ENCODE measurements at regions not wholly inside any gene's neighbourhood (a gene's known extent, or its start where the extent isn't known, plus 50 kb on each side); places are given as distances from the start of the nearest gene placed in this dataset.

DNA sequence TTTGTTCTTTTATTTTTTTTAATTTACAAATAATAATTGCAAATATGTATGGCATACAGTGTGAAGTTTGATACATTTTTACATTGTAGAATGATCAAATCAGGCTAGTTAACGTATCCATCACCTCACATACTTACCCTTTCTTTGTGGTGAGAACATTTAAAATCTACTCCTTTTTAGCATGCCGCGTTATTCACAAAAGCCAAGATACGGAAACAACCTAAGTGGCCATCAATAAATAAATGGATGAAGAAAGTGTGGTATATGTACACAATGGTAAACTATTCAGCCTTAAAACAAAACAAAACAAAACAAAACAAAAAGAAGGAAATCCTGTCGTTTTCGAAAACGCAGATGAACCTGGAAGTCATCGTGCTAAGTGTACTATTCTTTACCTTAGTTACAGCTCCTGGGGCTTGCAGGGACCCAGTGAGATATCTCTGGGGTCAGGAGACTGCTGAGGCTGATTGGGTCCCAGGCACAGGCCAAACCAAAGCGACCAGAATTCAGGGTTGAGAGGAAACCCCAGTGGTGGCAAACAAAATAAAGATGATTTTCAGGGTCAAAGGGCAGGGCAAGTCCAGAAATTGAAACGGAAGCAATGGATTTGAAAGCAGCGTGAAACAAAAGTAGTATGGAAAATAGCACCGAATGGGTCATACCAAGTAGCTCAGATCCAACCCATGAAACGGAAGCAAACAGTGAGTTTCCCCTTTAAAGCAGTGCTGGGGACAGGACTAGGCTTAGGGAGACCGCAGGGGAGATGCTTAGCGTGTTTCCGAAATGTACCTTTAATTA lies 188.2 kb downstream of the PLPP3 start:
- no peak for DNase-seq (ENCODE audit: low spot score)

DNA sequence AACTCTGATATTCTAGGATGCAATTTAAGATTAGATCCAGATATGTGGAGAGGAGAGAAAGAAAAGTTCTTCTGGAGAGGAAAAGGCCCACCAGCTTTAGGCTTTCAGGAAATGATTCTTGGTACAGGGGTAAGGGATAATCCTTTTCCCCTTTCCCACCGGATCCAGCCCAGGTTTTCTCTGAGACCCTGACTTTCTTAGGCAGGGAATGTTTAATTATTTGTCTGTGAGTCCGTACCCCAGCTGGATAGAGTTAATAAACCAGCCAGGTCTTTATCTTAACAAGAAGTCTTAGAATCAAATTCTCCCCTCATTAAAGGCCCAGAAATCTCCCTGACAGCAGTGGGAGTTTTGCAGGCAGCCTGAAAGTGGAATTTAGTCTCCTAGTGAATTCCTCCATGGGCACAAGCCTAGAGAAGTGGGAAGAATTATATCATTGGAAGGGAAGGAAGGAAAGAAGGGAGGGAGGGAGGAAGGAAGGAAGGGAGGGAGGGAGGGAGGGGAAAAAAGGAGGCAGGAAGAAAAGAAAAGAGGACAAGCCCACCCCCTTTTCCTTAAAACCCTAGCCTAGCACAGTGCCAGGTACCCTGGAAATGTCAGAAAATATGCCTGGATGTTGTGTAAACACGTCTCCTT lies 189.0 kb downstream of the PLPP3 start:
- DNase-seq (ENCODE audit: low spot score), result no peak

DNA sequence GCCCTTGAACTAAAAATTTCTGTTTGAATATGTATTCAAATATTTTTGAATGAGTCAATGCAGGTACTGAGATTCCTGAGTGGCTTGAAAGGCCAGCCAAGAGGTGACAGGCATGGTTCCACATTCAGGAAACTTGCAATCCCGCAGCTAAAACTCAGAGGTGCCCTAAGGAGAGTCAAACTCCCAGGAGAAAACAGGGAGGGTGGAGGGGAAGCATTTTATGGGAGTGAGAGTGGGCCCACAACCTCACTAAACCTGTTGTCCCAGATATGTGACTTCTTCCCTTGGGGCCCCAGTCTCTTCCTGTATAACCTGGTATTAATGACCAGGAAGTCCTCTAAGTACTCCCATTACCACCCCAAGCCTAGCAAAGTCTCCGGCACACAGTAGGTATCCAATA lies 189.6 kb downstream of the PLPP3 start:
- DNase-seq (ENCODE audit: low spot score), result no peak

DNA sequence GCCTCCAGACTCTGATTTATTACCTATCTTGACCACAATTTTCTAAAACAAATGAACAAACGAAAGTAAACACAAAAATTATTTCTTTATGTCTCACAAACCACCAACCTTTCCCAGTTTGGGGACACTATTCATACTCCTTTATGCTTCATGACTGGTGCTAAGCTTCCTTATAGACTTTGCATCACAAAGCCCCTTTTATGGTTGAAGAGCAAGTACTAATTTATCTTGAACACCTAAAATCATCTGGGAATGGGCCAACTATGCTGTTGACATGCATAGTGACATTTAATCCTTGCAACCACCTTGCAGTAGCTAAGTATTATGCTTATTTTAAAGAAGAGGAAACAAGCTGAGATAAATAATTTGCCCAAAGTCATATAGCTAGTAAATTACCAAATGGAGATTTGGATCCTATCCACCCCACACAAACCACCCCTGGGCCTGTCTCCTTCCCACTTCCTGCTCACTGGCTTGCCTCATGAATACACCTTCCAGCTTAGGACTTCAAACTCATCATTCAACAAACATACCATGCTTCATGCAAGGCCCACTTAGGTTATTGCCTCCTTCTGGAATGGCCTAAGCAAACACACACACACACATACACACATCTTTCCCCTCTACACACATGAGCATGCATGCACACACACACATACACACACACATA lies 192.2 kb downstream of the PLPP3 start:
- no peak for DNase-seq (ENCODE audit: low spot score)

DNA sequence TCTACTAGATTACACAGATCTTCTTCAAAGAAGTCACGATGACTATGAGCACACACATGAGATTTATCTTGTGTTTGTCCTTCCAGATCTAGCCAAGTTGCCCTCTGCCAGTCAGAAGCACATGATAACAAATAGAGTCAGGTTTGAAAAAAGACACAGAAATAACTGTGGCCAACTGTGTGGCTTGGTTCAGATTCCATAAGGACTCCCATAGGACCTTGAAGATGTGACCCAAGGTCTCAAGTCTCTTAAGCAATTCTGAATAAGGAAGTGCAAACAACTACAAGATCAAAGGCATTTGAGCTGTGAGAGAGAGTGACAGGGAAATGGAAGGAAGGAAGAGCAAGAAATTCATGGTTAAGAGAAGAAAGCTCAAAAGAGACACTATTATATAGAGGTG lies 194.0 kb downstream of the PLPP3 start:
- DNase-seq (ENCODE audit: low spot score), result no peak

DNA sequence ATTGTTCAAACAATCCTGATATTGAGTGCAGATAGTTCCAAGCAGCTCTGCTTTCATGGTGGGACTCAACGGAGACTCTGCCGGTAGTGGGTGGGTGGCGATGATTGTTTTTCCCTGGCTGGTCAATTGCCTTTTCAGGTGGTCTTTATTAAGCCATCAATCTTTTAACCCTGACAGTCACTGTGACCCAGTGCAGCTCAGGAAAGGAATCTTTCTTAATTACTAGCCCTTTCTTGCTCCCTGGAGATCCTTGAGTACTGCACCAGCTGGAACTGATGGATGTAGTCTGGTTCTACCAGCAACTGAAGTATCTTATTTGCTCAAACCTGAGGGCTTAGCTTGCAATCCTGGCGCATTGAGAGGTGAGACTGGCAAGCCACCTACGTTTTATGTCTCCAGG lies 196.4 kb downstream of the PLPP3 start:
- DNase-seq (ENCODE audit: low spot score), result no peak

DNA sequence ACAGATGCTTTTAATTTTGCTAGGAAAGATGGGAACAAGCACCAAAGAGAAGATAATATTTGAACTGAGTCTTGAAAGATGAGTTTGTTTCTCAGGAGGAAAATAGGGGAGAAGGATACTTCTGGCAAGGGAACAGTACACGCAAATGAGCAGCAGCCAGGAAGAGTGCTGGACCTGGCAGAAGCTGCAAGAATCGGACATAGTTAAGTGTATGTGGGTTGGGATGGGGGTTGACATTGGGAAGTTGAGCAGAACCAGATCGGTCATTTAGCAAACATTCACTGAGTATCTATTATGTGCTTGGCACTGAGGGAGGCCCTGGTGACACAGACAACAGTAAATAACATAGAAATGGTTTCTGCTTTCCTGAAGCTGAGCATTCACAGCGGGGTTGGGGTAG lies 198.8 kb downstream of the PLPP3 start:
- no peak for DNase-seq (ENCODE audit: low spot score)

DNA sequence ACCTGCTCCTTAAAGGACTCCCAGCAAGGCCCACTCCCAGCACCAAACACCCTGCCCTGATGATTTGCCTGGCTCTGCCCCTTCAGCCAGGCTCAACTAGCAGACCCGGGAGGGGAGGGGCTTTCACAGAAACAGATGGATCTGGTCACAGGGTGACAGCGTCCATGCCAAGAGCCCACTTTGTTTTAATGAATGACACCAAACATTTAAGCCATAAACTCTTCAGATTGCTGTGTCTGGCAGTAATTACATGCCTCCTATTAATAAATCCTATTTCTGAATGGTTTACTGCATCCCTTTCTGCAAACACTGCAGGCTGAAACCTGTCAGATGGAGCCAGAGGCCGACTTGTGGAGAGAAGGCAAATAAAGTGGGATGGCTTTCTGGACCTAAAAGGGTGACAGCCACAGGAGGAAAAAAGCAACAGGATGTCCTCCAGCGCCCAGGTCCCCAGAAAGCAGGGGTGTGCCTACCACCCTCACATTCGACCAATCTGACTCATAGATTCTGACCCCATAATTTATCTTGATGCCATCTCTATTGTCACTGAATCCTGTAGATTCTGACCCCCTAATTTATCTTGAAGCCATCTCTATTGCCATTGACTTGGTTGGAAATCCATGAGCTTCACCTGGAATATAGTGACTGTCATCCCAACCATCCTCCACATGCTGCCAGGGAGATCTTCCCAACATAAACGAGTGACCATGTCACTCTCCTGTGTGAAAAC lies 200.9 kb downstream of the PLPP3 start:
- no peak for DNase-seq (ENCODE audit: low spot score)

DNA sequence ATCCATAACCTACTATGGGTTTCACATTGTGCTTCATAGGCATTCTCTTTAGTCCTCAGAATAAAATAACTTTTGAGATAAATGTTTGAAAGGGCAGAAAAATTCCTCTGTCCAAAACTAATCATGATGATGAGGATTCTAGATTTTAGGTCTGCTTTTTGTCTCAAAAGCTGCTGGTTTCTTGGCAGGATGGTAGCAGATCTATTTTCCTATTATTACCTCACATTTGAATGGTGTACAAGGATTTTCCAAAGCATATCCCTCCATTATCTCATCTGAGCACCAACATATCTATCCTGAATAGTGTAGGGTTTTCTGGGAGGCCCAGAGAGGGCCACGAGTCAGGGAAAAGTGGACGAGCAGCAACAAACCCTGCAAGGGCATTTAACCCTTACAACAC lies 201.9 kb downstream of the PLPP3 start:
- no peak for DNase-seq (ENCODE audit: low spot score)

DNA sequence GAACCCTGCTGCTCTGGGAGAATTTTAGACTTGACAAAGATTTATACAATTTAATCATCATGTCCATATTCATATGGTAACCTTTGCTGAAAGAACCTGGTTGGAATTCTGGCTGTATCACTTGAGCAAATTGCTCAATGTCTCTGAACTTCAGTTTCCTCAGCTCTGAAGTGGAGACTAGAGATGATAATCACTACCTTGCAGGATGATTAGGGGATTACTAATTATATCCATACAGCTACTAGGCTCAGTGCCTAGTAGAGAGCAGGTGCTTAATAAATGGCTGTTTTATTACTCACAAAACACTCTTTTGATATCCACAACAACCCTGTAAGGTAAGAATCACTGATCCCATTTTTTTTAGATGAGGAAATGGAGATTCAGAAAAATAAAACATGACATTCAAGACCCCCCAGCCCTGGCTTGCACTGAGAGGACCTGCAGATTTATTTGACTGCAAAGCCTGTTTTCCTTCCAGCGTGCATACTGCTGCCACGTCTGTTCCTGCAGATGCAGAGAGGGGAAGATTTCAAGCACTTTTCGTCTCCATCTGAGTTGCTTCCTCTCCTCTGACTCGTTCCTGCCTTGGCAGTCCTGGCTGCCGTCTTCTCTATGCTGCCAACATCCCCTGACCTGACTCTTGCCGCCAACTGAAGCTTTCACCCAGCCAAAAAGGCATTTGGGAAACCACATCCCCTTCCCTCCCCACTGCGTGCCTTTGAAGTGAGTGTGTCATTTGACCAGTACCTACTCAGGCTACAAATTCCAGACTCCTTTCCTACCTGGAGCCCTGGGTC lies 203.0 kb downstream of the PLPP3 start:
- DNase-seq (ENCODE audit: low spot score), result no peak

DNA sequence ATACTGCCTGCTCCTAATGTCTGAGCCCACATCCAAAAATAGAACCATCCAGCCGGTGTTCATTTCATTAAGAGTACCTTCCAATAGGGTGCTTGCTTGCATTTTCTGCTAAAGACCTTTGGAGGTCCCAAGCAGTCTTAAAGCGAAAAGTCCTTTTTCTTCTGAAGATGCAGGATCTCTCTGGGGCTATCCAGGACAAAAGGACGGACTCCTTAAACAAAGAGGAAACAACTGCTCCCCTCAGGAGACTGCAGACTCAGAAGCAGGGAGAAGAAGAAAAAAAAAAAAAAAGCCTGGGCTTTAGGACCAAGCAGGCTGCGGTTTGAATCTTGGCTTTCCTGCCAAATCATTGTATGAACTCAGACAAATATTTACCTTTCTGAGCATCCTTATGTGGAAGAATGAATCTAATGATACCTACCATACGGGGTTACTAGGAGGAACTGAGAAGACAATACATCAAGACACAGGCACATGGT lies 204.0 kb downstream of the PLPP3 start:
- no peak for DNase-seq (ENCODE audit: low spot score)

DNA sequence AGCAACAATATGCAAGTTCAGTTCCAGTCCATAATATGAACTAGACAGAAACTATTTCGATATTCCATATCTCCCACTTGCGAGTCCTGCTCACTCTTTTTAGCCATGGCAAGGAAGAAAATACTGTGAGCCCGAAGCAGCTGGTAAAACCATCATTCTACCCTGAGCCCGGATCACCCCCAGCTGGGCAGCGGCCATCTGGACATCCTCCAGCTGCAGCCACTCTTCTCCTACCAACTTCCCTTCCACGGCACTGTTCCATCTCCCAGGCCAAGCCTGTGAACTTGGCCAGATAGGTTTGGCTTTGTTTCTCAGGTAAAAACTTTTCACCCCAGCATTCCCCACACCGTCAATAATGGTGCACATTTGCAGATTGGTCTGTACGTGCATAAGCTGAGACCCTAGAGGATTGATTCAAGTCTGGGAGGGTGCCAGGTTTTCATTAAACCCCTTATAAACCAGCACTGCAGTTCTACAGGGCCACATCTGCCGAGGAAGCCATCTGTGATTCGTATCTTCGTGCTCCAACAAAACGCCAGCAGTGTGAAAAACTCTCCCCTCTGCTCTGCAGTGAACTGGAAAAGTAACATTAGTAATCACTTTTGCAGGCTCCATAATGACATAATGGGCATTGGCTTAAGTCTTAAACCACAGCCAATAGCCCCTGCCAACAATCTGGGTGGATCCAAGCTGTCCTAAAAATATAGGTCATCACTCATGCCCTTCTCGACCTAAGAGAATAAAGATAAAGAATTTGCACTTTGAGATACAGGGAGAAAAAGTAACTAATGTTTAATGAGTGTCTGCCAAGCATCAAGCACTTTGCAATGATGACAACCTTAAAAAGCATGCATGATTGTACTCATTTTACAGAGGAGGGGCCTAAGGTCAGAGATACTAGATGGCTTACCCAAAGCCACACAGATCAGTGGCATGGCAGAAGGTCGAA lies 205.1 kb downstream of the PLPP3 start:
- DNase-seq (ENCODE audit: low spot score), result no peak

DNA sequence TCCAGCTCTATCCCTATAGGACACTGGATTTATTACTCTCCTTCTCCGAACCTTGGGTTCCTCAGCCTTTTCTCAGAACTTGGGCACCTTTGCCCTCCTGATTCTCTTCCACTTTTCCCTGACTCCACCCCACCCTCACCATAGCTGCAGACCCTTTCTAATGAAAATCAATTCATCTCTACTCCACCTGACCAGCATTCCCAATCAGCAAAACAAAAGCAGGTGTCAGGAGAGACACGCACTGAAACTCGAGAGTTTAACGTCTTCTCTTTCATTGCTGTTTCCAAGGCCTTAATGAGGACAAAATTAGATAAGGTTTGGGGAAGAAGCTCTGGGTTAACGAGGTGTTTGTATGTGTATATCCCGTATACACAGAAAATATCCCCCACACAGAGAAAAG lies 208.8 kb downstream of the PLPP3 start:
- DNase-seq (ENCODE audit: low spot score), result no peak

DNA sequence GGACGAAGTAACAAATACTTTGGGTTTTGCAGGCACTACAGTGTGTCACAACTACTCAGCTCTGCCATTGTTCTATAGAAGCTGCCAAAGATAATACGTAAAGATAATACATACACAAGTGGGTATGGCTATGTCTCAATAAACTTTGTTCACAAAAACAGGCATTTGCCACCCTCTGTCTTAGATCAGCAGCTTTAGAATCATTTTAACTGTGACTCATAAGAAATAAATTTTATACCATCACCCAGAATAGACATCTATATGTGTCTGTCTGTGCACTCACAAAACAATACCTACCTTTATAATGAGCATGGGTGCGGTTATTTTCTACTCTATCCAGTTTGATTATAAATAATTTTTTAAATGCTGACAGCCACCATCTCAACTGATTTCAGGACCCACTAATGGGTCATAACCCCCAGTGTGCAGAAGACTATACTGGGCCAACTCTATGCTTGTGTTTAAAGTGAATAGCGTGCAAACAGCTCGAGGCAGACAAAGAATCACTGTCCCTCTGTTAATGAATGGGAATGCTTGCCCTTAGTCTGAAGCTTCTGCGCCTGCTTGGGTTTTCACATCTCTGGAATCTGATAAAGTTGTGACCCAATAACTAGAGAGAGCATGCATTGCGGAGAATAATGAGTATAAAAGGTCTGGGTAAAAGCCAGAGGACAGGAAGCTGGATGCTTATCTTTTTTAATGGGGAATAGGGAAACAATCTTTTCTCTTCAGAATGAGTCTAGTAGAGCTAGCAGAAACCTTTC lies 216.2 kb downstream of the PLPP3 start:
- no peak for DNase-seq (ENCODE audit: low spot score)

DNA sequence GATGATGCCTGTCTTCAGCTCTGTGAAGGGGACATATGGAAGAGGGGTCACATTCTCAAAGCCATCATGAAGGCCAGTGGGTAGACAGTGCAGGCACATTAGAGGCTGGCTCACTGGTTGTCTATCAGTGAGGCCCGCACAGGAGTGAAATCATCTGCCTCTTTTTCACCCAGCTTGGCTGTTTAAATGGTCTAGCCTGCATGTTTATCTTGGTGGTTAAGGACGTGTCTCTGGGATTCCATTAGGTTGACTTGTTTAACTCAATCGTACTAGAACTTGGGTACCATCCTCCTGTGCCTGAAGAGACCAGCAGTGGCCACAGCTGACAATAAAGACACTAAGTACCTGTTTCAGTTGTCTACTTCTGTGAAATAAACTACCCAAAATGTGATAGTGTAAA lies 219.3 kb downstream of the PLPP3 start:
- no peak for DNase-seq (ENCODE audit: low spot score)

DNA sequence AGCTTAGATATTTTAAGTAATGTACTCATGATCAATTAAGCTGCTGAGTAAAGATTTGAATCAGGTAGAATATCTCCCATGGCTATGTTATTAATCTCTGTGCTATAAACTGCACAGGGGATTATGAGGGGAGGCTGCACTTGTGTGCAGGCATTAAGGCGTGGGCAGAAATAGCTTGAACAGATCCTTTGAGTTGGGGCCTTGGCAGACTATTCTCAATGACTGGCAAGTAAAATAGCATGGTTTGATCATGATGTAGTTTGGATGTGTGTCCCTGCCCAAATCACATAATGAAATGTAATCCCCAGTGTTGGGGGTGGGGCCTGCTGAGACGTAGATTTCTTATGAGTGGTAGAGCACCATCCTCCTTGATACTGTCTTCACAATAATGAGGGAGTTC lies 220.3 kb downstream of the PLPP3 start:
- DNase-seq (ENCODE audit: low spot score), result no peak

DNA sequence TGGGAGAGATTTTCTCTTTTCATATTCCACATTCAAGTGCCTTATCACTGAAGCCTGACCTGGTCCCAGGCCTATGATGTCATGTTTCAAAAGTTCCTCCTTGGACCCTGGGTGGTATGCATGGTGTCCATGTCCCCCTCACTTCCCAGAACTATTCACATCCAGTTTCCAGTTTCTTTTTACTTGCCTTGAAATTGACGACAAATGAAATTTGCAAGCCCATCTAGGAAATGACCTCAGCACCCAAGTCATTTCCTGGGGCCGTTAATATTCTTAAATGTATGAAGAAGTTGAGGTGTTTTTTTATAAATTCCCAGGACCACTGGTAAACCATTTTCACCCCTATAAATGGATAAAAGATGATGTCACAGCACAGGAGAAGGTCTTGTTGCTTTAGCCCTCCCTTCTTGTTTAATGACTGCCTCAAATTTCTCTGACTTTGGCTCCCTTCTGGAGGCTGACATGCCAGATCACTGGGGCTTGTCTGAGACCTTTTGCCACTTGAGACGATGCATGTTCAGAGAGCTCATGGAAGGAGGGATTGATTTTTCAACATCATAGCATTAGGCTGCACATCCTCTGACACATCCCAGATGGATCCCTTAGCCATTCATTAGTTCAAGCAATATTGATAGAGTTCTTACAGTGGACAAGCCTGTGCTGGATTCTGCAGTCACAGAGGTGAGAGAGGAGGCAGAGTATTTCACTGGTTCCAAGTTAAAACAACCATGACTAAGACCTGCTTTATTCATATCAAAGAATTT lies 221.3 kb downstream of the PLPP3 start:
- DNase-seq (ENCODE audit: low spot score), result no peak

DNA sequence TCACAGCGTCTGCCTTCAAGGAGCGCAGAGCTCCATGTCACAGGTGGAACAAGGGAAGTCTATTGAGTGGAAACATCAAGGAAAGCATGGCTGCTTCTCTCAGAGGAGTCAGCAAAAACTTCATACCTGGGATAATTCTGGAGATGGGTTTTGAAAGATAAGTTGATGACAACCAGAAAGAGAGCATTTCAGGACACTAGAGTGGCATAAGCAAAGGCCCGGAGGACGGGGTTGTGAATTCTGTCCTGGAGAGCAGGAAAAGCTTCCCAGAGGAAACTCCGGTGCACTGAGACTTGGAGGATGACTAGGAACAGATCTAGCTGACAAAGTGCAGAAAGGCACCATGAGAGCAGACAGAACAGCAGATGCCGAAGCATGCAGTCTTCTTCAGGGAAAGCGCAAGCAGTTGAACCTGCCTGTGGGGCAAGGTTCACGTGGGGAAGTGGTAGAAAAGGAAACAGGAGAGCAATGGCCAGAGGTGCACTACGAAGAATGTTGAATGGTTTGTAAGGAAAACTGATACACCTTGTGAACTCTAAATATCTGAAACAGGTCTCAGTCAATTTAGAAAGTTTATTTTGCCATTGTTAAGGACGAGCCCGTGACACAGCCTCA lies 222.9 kb downstream of the PLPP3 start:
- no peak for DNase-seq (ENCODE audit: low spot score)

DNA sequence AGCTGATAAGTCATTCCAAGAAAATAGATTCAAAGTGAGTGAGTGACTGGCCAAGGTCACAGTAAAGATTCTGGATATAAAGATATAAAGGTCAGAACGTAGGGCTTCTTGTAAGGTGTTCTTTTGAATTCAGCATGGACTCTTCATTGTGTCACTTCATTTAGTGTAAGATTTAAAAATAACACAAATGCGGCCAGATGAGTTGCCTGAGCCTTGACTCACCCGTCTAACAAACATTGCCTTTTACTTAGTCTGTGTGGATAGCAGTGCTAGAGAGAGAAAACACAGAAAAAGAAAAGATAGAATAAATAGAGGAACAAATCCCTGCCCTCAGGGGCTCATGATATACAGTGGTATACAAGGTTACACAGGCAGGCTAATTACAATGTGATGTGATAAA lies 223.4 kb downstream of the PLPP3 start:
- no peak for DNase-seq (ENCODE audit: low spot score)

All from HuH-7.5 (cell line).